Endothelial cell of umbilical vein (primary cell): ENCODE measurements at regions not wholly inside any gene's neighbourhood (a gene's known extent, or its start where the extent isn't known, plus 50 kb on each side); places are given as distances from the start of the nearest gene placed in this dataset.

ENCODE experiments used
- BruUV-seq: library from RNA; stranded (reverse); fragments of 400-500 nt; replicated peaks from 2 replicates; lab custom pipeline; 2021; lab: Mats Ljungman, UMichigan
- CTCF ChIA-PET: fragments of 300-600, 350-600 bp; sonication (Branson Sonifier 250); formaldehyde crosslinking; loops from one replicate; lab custom pipeline; 2021; ENCODE audit warnings: antibody characterized with exemption, inconsistent platforms; lab: Charles Lee
- POLR2A ChIA-PET: fragments of 300-600, 350-600 bp; sonication (Branson Sonifier 250); formaldehyde crosslinking; loops from one replicate; lab custom pipeline; 2021; ENCODE audit warnings: antibody characterized with exemption, inconsistent platforms; lab: Charles Lee
- DNase-seq: peaks from one replicate; pipeline ENCODE4 v3.0.0-alpha.2; 2011; ENCODE audit warnings: low read depth, low spot score
- FAIRE-seq: peaks from 2 replicates; lab custom pipeline; 2011; peaks lifted over from hg19 to GRCh38; lab: Jason Lieb, UNC
- H2AFZ ChIP-seq: 2 replicates; pipeline ENCODE4 v1.6.0; 2012; ENCODE audit warnings: low read depth, low read length, control low read depth, inconsistent platforms
- H3K27ac ChIP-seq: 2 replicates; pipeline ENCODE4 v1.5.1; 2011; ENCODE audit warnings: low read depth, mild to moderate bottlenecking, control low read depth, low read length, moderate library complexity; ENCODE audit not compliant: insufficient read depth
- H3K27me3 ChIP-seq, 2 experiments: 2 replicates each; pipeline versions ENCODE4 v1.6.0 to v1.6.1; 2011; ENCODE audit warnings: low read length in 2 of 2, mixed read lengths in 1 of 2; ENCODE audit not compliant: control insufficient read depth in 2 of 2, insufficient read depth in 2 of 2
- H3K36me3 ChIP-seq, 2 experiments: 2 replicates in 1 of 2; 3 replicates in 1 of 2; pipeline ENCODE4 v1.5.1; 2011; ENCODE audit warnings: low read length in 2 of 2, mild to moderate bottlenecking in 1 of 2, moderate library complexity in 1 of 2; ENCODE audit not compliant: control insufficient read depth in 2 of 2, insufficient read depth in 2 of 2; ENCODE audit errors: extremely low read depth in 1 of 2
- H3K4me1 ChIP-seq: 3 replicates; pipeline ENCODE4 v1.5.1; 2011; ENCODE audit warnings: mild to moderate bottlenecking, low read length; ENCODE audit not compliant: control insufficient read depth, insufficient read depth; ENCODE audit errors: extremely low read depth
- H3K4me2 ChIP-seq: 2 replicates; pipeline ENCODE4 v1.6.1; 2011; ENCODE audit warnings: low read length, control low read depth, mixed read lengths; ENCODE audit not compliant: insufficient read depth
- H3K4me3 ChIP-seq, 3 experiments: fragments of 200-600 bp in 1 of 3; sonication (generic), shearing (Covaris generic) in 1 of 3; replicated peaks in 1 of 3; 2 replicates each; pipeline ENCODE4 v1.5.1; 2011 to 2016; ENCODE audit warnings: control low read depth in 3 of 3, low read length in 3 of 3, mild to moderate bottlenecking in 2 of 3, inconsistent platforms in 1 of 3, low read depth in 1 of 3, moderate library complexity in 1 of 3; ENCODE audit not compliant: insufficient read depth in 1 of 3
- H3K79me2 ChIP-seq: 2 replicates; pipeline ENCODE4 v1.6.0; 2012; ENCODE audit warnings: low read length, inconsistent platforms; ENCODE audit not compliant: control insufficient read depth, insufficient read depth
- H3K9ac ChIP-seq: replicated peaks from 2 replicates; pipeline ENCODE3; 2011; ENCODE audit warnings: low read length, control low read depth; ENCODE audit not compliant: insufficient read depth; ENCODE audit errors: extremely low read depth
- H3K9me1 ChIP-seq: replicated peaks from 3 replicates; pipeline ENCODE4 v1.6.0; 2011; ENCODE audit warnings: mild to moderate bottlenecking, low read length; ENCODE audit not compliant: control insufficient read depth, insufficient read depth; ENCODE audit errors: extremely low read depth
- H3K9me3 ChIP-seq: replicated peaks from 2 replicates; pipeline ENCODE4 v1.5.1; 2012; ENCODE audit warnings: low read length, inconsistent platforms; ENCODE audit not compliant: control insufficient read depth, insufficient read depth
- H4K20me1 ChIP-seq: replicated peaks from 2 replicates; pipeline ENCODE3; 2011; ENCODE audit warnings: mild to moderate bottlenecking, low read length; ENCODE audit not compliant: control insufficient read depth, insufficient read depth; ENCODE audit errors: extremely low read depth
- EZH2 ChIP-seq: IDR thresholded peaks from 2 replicates; pipeline ENCODE4 v1.6.1; 2012; ENCODE audit warnings: borderline replicate concordance, low read depth, mild to moderate bottlenecking, moderate library complexity, low read length, inconsistent platforms; ENCODE audit not compliant: severe bottlenecking
- FOS ChIP-seq: IDR thresholded peaks from 2 replicates; pipeline ENCODE4 v1.6.1; 2011; ENCODE audit warnings: mild to moderate bottlenecking, low read length, moderate library complexity, borderline replicate concordance; ENCODE audit not compliant: insufficient read depth
- GATA2 ChIP-seq: IDR thresholded peaks from 2 replicates; pipeline ENCODE4 v1.7.0; 2011; ENCODE audit warnings: low read depth, mild to moderate bottlenecking, moderate library complexity, mixed read lengths, low read length; ENCODE audit not compliant: insufficient read length, insufficient read depth
- JUN ChIP-seq: IDR thresholded peaks from 2 replicates; pipeline ENCODE4 v1.6.1; 2011; ENCODE audit warnings: borderline replicate concordance, low read depth; ENCODE audit not compliant: insufficient read length, insufficient read depth
- MAX ChIP-seq: IDR thresholded peaks from 2 replicates; pipeline ENCODE4 v1.6.1; 2011; ENCODE audit not compliant: insufficient read depth, insufficient read length
- MYC ChIP-seq: IDR thresholded peaks from one replicate; pipeline ENCODE4 v1.6.1; 2011; ENCODE audit warnings: mild to moderate bottlenecking, low read depth, low read length
- POLR2A ChIP-seq: IDR thresholded peaks from 2 replicates; pipeline ENCODE4 v1.6.1; 2012; ENCODE audit warnings: low read depth, mild to moderate bottlenecking, control low read depth, low read length
- POLR2AphosphoS5 ChIP-seq: IDR thresholded peaks from 2 replicates; pipeline ENCODE4 v1.6.1; 2012; ENCODE audit warnings: low read depth, mild to moderate bottlenecking, control low read depth, low read length, moderate library complexity; ENCODE audit not compliant: insufficient read depth
- dilution Hi-C: fragments of 300-500 bp; cut with MboI; formaldehyde crosslinking; loops from one replicate; pipeline ENCODE4 v1.15.0; 2019; ENCODE audit warnings: low sequenced_read_pairs; ENCODE audit not compliant: extremely low pct_ligation_motif_present
- intact Hi-C: fragments of 100-400 bp; cut with micrococcal nuclease; formaldehyde crosslinking; loops from one replicate; pipeline ENCODE4 v1.10.0; 2022
- TF ChIP-seq, protein P1 (sequence below), 2 donors: IDR thresholded peaks; 1 replicate in 1 of 2; 2 replicates in 1 of 2; pipeline ENCODE4 v1.5.1; 2011; ENCODE audit warnings: low read length in 2 of 2, mild to moderate bottlenecking in 2 of 2, moderate library complexity in 2 of 2, control low read depth in 1 of 2, inconsistent platforms in 1 of 2, low read depth in 1 of 2; ENCODE audit not compliant: insufficient read depth in 1 of 2; ENCODE audit errors: extremely low read depth in 1 of 2

DNA sequence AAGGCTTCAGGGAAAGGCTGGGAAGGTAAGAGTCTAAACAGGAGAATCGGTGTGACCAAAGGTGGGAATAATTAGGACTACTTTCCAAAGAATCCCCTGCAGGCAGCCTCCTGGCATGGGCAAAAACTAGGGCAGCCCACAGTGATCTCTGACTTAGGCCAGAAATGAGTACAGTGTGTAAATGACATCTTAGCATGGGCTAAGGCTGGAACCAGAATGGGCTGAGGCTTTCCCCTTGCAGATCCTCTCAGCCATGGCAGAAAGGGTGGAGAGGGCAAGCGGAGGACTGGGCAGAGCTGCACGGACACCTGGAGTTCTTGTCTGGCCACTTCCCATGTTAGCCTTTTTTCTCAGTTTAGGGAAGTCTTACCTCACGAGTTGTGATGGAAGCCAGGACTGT lies 69.9 kb upstream of the FOXQ1 start:
- intact Hi-C loops, result no loop called here
- no peak overlapping the region for H3K27ac ChIP-seq
- no peak overlapping the region for H3K4me3 ChIP-seq
- no peaks in the 10 kb centered on the region for H3K9me3 ChIP-seq
- H3K27me3 ChIP-seq, result no peaks in the 10 kb centered on the region
- H3K79me2 ChIP-seq, result no peaks in the 10 kb centered on the region
- no peak overlapping the region for H2AFZ ChIP-seq
- TF ChIP-seq POLR2A (no peak), MYC (no peak), GATA2 (no peak), EZH2 (no peak), JUN (no peak), POLR2AphosphoS5 (no peak), FOS (no peak), MAX (no peak)
- TF ChIP-seq, protein P1, sequence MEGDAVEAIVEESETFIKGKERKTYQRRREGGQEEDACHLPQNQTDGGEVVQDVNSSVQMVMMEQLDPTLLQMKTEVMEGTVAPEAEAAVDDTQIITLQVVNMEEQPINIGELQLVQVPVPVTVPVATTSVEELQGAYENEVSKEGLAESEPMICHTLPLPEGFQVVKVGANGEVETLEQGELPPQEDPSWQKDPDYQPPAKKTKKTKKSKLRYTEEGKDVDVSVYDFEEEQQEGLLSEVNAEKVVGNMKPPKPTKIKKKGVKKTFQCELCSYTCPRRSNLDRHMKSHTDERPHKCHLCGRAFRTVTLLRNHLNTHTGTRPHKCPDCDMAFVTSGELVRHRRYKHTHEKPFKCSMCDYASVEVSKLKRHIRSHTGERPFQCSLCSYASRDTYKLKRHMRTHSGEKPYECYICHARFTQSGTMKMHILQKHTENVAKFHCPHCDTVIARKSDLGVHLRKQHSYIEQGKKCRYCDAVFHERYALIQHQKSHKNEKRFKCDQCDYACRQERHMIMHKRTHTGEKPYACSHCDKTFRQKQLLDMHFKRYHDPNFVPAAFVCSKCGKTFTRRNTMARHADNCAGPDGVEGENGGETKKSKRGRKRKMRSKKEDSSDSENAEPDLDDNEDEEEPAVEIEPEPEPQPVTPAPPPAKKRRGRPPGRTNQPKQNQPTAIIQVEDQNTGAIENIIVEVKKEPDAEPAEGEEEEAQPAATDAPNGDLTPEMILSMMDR (IDR thresholded peaks at IDR 0.05; ENCODE audit: extremely low read depth in 1 of 2, insufficient read depth in 1 of 2, low read depth in 1 of 2, low read length in 2 of 2), result no peak
- POLR2A ChIA-PET, result no interaction called here
- H4K20me1 ChIP-seq, result no peaks in the 10 kb centered on the region
- dilution Hi-C loops, result no loop called here
- H3K9me1 ChIP-seq, result no peaks in the 10 kb centered on the region
- no peak overlapping the region for H3K4me2 ChIP-seq
- H3K36me3 ChIP-seq, result no peaks in the 10 kb centered on the region
- no peak overlapping the region for H3K9ac ChIP-seq
- BruUV-seq, result no TSS peak
- CTCF ChIA-PET, result no interaction called here
- DNase-seq (no peak), FAIRE-seq (no peak)
- H3K4me1 ChIP-seq, result no peaks in the 10 kb centered on the region
